HCT116 (cell line): ENCODE measurements at regions not wholly inside any gene's neighbourhood (a gene's known extent, or its start where the extent isn't known, plus 50 kb on each side); places are given as distances from the start of the nearest gene placed in this dataset.

ENCODE experiments used
- ATF3 ChIP-seq: IDR thresholded peaks from 2 replicates; pipeline ENCODE4 v1.6.1; 2012
- CEBPB ChIP-seq: IDR thresholded peaks from 2 replicates; pipeline ENCODE4 v1.6.1; 2012; ENCODE audit warnings: low read depth
- CTCF ChIP-seq, 3 experiments: fragments of 200-600 bp in 1 of 3; sonication (generic) in 1 of 3; IDR thresholded peaks in 2 of 3; conservative IDR thresholded peaks in 1 of 3; 2 replicates each; pipeline ENCODE4 v1.5.1; 2012 to 2017; ENCODE audit warnings: low read depth in 2 of 3, low read length in 2 of 3, antibody characterized with exemption in 1 of 3, borderline replicate concordance in 1 of 3, control low read depth in 1 of 3, mild to moderate bottlenecking in 1 of 3, mixed read lengths in 1 of 3, mixed run types in 1 of 3, moderate library complexity in 1 of 3; ENCODE audit not compliant: insufficient read depth in 1 of 3
- EZH2 ChIP-seq: fragments of 200-600 bp; sonication (generic); IDR thresholded peaks from 2 replicates; pipeline ENCODE4 v1.6.1; 2017; ENCODE audit warnings: antibody characterized with exemption, mixed run types
- JUND ChIP-seq: IDR thresholded peaks from 2 replicates; pipeline ENCODE4 v1.6.1; 2012
- POLR2A ChIP-seq: IDR thresholded peaks from 2 replicates; pipeline ENCODE4 v1.7.0; 2011; ENCODE audit warnings: borderline replicate concordance; ENCODE audit not compliant: insufficient read depth, insufficient read length; ENCODE audit errors: extremely low read depth
- POLR2AphosphoS5 ChIP-seq: IDR thresholded peaks from 2 replicates; pipeline ENCODE4 v1.6.1; 2011; ENCODE audit warnings: mild to moderate bottlenecking, low read depth, low read length, moderate library complexity
- RAD21 ChIP-seq: IDR thresholded peaks from 2 replicates; pipeline ENCODE4 v1.6.1; 2012; ENCODE audit warnings: low read depth, mild to moderate bottlenecking
- REST ChIP-seq: IDR thresholded peaks from 2 replicates; pipeline ENCODE4 v1.6.1; 2012; ENCODE audit warnings: low read depth
- ZBTB33 ChIP-seq: IDR thresholded peaks from 2 replicates; pipeline ENCODE4 v1.6.1; 2011; ENCODE audit warnings: mild to moderate bottlenecking, low read length, moderate library complexity; ENCODE audit not compliant: insufficient replicate concordance; ENCODE audit errors: extremely low read depth
- ZFX ChIP-seq: fragments of 450-650 bp; IDR thresholded peaks from 2 replicates; pipeline ENCODE4 v1.6.1; 2017
- ZNF274 ChIP-seq: fragments of 200-500 bp; sonication (Bioruptor generic); IDR thresholded peaks from 2 replicates; pipeline ENCODE4 v1.6.1; 2014; ENCODE audit warnings: mild to moderate bottlenecking, low read depth, low read length, inconsistent platforms

GRCh38 chr14:97177635-97178034, 380.5 kb downstream of the VRK1 start:
- TF ChIP-seq CTCF (IDR thresholded peaks at IDR 0.05 in 2 of 3, conservative IDR thresholded peaks at IDR 0.05 in 1 of 3; ENCODE audit: borderline replicate concordance in 1 of 3, insufficient read depth in 1 of 3, low read depth in 2 of 3, low read length in 2 of 3) (no peak), CEBPB (no peak), ZNF274 (no peak), ATF3 (no peak), POLR2A (no peak), ZBTB33 (no peak), POLR2AphosphoS5 (no peak), RAD21 (no peak), JUND (no peak), REST (no peak), ZFX (no peak), EZH2 (no peak)
